ENCODE measurements at regions not wholly inside any gene's neighbourhood (a gene's known extent, or its start where the extent isn't known, plus 50 kb on each side); places are given as distances from the start of the nearest gene placed in this dataset.

DNA sequence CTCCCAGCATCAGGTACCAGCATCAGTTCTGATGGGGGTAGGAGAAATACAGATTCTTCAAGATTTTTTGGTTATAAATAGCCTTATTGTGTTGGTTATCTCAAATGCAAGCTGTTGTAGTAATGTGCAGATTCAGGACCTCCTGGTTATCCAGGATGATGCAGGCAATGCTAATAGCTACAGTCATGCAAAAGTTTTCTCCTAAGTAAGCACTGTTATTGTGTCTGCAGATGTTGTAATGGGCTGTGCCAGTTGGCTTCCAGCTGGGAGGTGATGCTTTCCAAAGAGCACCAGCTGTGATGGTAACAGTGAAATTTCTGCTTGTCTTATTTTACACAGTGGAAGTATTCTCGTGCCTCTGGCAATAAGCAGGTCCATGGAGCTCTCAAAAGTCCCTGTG, 719.2 kb upstream of the CTNND2 start (continued):
- no peak for TF ChIP-seq FOSL1 (IDR thresholded peaks at IDR 0.05; ENCODE audit: insufficient read depth, low read depth, low read length)
- TF ChIP-seq PHF8 (conservative IDR thresholded peaks at IDR 0.05; ENCODE audit: low read depth, low read length), result no peak
- TF ChIP-seq POLR2AphosphoS5 (IDR thresholded peaks at IDR 0.05; ENCODE audit: low read depth, low read length), result no peak
- no peak for TF ChIP-seq CHD7 (IDR thresholded peaks at IDR 0.05; ENCODE audit: insufficient replicate concordance, low read length)
- TF ChIP-seq BCL11A (IDR thresholded peaks at IDR 0.05; ENCODE audit: low read depth in 2 of 2, low read length in 2 of 2), result no peak
- TF ChIP-seq RNF2 (IDR thresholded peaks at IDR 0.05; ENCODE audit: borderline replicate concordance, low read depth, low read length, missing control alignments, poor library complexity, severe bottlenecking), result no peak
- no peak for TF ChIP-seq KDM1A (IDR thresholded peaks at IDR 0.05; ENCODE audit: borderline replicate concordance, low read length)
- TF ChIP-seq EZH2 (IDR thresholded peaks at IDR 0.05; ENCODE audit: low read depth, low read length, severe bottlenecking), result no peak
- peak in 1 of 2 experiments; percentile 68; a peak in 1 of 3 replicates for TF ChIP-seq EP300 (IDR thresholded peaks at IDR 0.05; ENCODE audit: borderline replicate concordance in 1 of 2, low read depth in 2 of 2, low read length in 2 of 2)
- no peak for TF ChIP-seq TEAD4 (IDR thresholded peaks at IDR 0.05; ENCODE audit: low read depth, low read length)
- no peak for TF ChIP-seq BACH1 (IDR thresholded peaks at IDR 0.05; ENCODE audit: low read length)

Measured in H1 (cell line).